Activated CD8-positive, alpha-beta T cell treated with anti-CD3 and anti-CD28 coated beads for 36 hours (primary cell): ENCODE measurements at regions not wholly inside any gene's neighbourhood (a gene's known extent, or its start where the extent isn't known, plus 50 kb on each side); places are given as distances from the start of the nearest gene placed in this dataset.

Source experiments
- ATAC-seq: fragments of 200-7000 bp; cut with Tn5 transposase; one replicate; pipeline ENCODE4 v1.10.0; 2021; ENCODE audit warnings: mild to moderate bottlenecking, moderate library complexity
- CTCF ChIA-PET: fragments of 350-600 bp; sonication (Branson Sonifier 250); formaldehyde crosslinking; loops from one replicate; lab custom pipeline; 2021; ENCODE audit warnings: antibody characterized with exemption; lab: Charles Lee
- POLR2A ChIA-PET: fragments of 350-600 bp; sonication (Branson Sonifier 250); formaldehyde crosslinking; loops from one replicate; lab custom pipeline; 2021; ENCODE audit warnings: antibody characterized with exemption; lab: Charles Lee
- DNase-seq: peaks from one replicate; pipeline ENCODE4 v3.0.0-alpha.2; 2020
- H3K27ac Mint-ChIP-seq: one replicate; pipeline ENCODE4 v1.8.0; 2021; ENCODE audit warnings: mild to moderate bottlenecking, mixed read lengths
- H3K27me3 Mint-ChIP-seq: one replicate; pipeline ENCODE4 v1.8.0; 2021; ENCODE audit warnings: mixed read lengths
- H3K36me3 Mint-ChIP-seq: one replicate; pipeline ENCODE4 v1.8.0; 2021; ENCODE audit warnings: low read depth, mixed read lengths
- H3K4me1 Mint-ChIP-seq: one replicate; pipeline ENCODE4 v1.8.0; 2021; ENCODE audit warnings: low read depth, mixed read lengths
- H3K4me3 Mint-ChIP-seq: one replicate; pipeline ENCODE4 v1.8.0; 2021; ENCODE audit warnings: mild to moderate bottlenecking, moderate library complexity, mixed read lengths
- H3K9me3 Mint-ChIP-seq: one replicate; pipeline ENCODE4 v1.8.0; 2021; ENCODE audit warnings: mixed read lengths
- CTCF ChIP-seq: fragments of 200-600 bp; IDR thresholded peaks from one replicate; pipeline ENCODE4 v1.8.0; 2022; ENCODE audit warnings: antibody characterized with exemption, mild to moderate bottlenecking
- intact Hi-C: fragments of 100-400 bp; cut with micrococcal nuclease; formaldehyde crosslinking; loops from one replicate; pipeline ENCODE4 v1.10.0; 2022

- Mint-ChIP-seq H3K4me3 (no peak overlapping the region), H3K27ac (no peak overlapping the region), H3K27me3 (no peaks in the 10 kb centered on the region), H3K4me1 (peaks cover 5% of the 10 kb centered on the region), H3K36me3 (no peaks in the 10 kb centered on the region), H3K9me3 (peaks cover 1% of the 10 kb centered on the region)
- TF ChIP-seq CTCF: no peak
- DNase-seq: no peak
- ChIA-PET CTCF (no interaction called here), POLR2A (no interaction called here)
- intact Hi-C loops: no loop called here
- ATAC-seq: no peak
Measured at GRCh38 chr9:16025627-16026026, 472.8 kb downstream of the CCDC171 start.

DNA sequence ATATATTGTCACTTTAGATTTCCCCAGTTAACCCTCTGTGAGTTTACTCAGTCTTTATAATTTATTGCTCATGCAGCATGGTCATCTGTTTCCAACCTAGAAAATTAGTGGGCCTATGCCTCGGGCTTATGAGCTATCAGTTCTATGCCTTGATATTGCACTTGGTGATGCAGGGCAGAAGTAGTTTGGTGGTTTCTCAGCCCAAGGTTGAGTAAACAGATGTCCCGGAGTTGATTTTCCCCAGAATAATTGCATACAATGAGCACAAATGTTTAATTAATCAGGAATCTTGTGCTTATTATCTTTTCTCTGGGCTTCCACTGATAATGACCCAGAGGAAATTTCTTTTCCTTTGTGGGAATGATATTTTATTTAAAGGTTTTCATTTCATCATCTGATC lies 474.0 kb downstream of the CCDC171 start:
- Mint-ChIP-seq H3K27ac (no peak overlapping the region), H3K36me3 (no peaks in the 10 kb centered on the region), H3K4me3 (no peak overlapping the region), H3K4me1 (peaks cover 8% of the 10 kb centered on the region), H3K27me3 (no peaks in the 10 kb centered on the region), H3K9me3 (peaks cover 1% of the 10 kb centered on the region)
- ChIA-PET POLR2A (no interaction called here), CTCF (interaction anchor here (2.9 kb wide), 1 partner anchor 12 kb away, joined by 11 read pairs; no protein-coding TSS in a partner anchor)
- intact Hi-C loops: no loop called here
- DNase-seq (no peak), ATAC-seq (no peak)
- TF ChIP-seq CTCF: no peak

- H3K4me3 Mint-ChIP-seq: no peak overlapping the region
- ChIA-PET CTCF (interaction anchor here (2.9 kb wide), 1 partner anchor 10 kb away, joined by 11 read pairs; no protein-coding TSS in a partner anchor), POLR2A (interaction anchor here (0.5 to 1.5 kb wide), 3 partner anchors 10 to 649 kb away, joined by 3 read pairs; no protein-coding TSS in a partner anchor)
- no peaks in the 10 kb centered on the region for H3K27me3 Mint-ChIP-seq
- TF ChIP-seq CTCF: no peak
- H3K4me1 Mint-ChIP-seq: peaks cover 8% of the 10 kb centered on the region
- no peak for ATAC-seq
- intact Hi-C loops: no loop called here
- H3K36me3 Mint-ChIP-seq: no peaks in the 10 kb centered on the region
- H3K9me3 Mint-ChIP-seq: peaks cover 1% of the 10 kb centered on the region
- no peak for DNase-seq
- no peak overlapping the region for H3K27ac Mint-ChIP-seq
Measured at GRCh38 chr9:16028548-16028947, 475.7 kb downstream of the CCDC171 start.

- H3K4me3 Mint-ChIP-seq: no peak overlapping the region
- intact Hi-C loops: no loop called here
- TF ChIP-seq CTCF: no peak
- POLR2A ChIA-PET: no interaction called here
- no peaks in the 10 kb centered on the region for H3K36me3 Mint-ChIP-seq
- H3K4me1 Mint-ChIP-seq: peaks cover 8% of the 10 kb centered on the region
- ATAC-seq: no peak
- H3K9me3 Mint-ChIP-seq: peaks cover 1% of the 10 kb centered on the region
- H3K27me3 Mint-ChIP-seq: no peaks in the 10 kb centered on the region
- CTCF ChIA-PET: interaction anchor here (2.9 kb wide), 1 partner anchor 10 kb away, joined by 11 read pairs; no protein-coding TSS in a partner anchor
- no peak overlapping the region for H3K27ac Mint-ChIP-seq
- no peak for DNase-seq
Measured at GRCh38 chr9:16029046-16029615, 476.3 kb downstream of the CCDC171 start.

GRCh38 chr9:16029796-16030363 lies 477.0 kb downstream of the CCDC171 start:
- Mint-ChIP-seq H3K27me3 (no peaks in the 10 kb centered on the region), H3K4me1 (peaks cover 8% of the 10 kb centered on the region), H3K9me3 (peaks cover 1% of the 10 kb centered on the region), H3K36me3 (no peaks in the 10 kb centered on the region), H3K4me3 (no peak overlapping the region), H3K27ac (no peak overlapping the region)
- TF ChIP-seq CTCF: no peak
- POLR2A ChIA-PET: no interaction called here
- CTCF ChIA-PET: interaction anchor here (2.9 kb wide), 1 partner anchor 9 kb away, joined by 11 read pairs; no protein-coding TSS in a partner anchor
- intact Hi-C loops: no loop called here
- DNase-seq (no peak), ATAC-seq (no peak)
